ENCODE measurements at regions not wholly inside any gene's neighbourhood (a gene's known extent, or its start where the extent isn't known, plus 50 kb on each side); places are given as distances from the start of the nearest gene placed in this dataset.

DNA sequence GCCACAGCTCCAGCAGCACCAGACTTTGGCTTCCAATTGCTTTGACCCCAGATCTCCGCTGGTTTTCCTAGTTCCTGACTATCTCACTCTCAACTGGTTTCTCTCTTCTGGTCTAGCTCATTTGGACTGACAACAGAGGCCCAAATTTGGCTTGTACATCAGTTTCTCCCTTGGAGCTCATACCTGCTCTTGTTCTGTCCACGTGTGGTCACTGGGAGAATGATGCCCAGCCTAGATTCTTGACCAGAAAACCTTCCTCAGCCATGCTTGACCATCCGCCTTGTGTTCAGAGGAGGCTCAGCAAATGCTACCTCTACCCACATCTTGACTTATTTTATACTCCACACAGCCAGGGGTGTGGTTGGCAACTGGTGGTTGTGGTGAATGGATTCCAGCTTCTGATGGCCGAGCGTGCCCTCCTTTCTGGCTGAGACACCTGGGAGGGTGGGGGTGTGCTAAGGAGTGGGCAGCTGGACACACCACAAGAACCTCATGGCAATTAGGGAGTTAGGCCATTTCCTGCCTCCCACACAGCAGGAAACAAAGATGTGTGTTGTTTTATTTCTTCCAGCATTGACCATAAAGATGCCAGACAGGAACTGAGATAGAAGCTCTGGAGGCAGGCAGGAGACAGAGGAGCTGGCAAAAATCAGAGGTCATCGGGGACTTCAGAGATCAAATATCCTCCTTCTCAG, 93.8 kb upstream of the FAM20A start:
- no peaks in the 10 kb centered on the region for H3K4me1 ChIP-seq
- no peak overlapping the region for H3K27ac ChIP-seq
- TF ChIP-seq, protein P1, sequence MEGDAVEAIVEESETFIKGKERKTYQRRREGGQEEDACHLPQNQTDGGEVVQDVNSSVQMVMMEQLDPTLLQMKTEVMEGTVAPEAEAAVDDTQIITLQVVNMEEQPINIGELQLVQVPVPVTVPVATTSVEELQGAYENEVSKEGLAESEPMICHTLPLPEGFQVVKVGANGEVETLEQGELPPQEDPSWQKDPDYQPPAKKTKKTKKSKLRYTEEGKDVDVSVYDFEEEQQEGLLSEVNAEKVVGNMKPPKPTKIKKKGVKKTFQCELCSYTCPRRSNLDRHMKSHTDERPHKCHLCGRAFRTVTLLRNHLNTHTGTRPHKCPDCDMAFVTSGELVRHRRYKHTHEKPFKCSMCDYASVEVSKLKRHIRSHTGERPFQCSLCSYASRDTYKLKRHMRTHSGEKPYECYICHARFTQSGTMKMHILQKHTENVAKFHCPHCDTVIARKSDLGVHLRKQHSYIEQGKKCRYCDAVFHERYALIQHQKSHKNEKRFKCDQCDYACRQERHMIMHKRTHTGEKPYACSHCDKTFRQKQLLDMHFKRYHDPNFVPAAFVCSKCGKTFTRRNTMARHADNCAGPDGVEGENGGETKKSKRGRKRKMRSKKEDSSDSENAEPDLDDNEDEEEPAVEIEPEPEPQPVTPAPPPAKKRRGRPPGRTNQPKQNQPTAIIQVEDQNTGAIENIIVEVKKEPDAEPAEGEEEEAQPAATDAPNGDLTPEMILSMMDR (IDR thresholded peaks at IDR 0.05) = no peak
- H3K27me3 ChIP-seq = no peaks in the 10 kb centered on the region
- no peak overlapping the region for H3K4me3 ChIP-seq
- no peak for DNase-seq (ENCODE audit: low spot score)
- no peaks in the 10 kb centered on the region for H3K36me3 ChIP-seq
- H3K9me3 ChIP-seq = no peaks in the 10 kb centered on the region

DNA sequence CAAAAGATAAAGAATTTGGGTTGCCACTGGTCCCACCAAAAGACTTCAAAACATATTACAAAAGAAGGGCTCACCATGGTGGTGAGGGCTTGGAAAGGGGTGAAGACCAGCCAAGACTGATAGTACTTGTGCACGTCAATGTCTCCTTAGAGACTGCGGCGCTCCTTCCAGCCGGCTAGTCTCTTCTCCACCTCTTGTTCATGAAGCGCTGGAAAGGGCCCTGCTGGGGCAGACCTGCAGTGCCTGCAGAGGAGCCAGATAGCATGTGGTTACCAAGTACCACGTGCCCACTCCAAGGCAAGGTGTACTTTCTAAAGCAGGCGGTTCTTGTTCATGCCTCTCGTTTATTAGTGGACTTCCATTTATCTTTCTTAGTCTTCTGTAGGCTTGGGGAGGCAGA, 92.7 kb upstream of the FAM20A start:
- no peak overlapping the region for H3K27ac ChIP-seq
- H3K4me3 ChIP-seq = no peak overlapping the region
- H3K9me3 ChIP-seq = no peaks in the 10 kb centered on the region
- H3K4me1 ChIP-seq = no peaks in the 10 kb centered on the region
- H3K36me3 ChIP-seq = no peaks in the 10 kb centered on the region
- TF ChIP-seq, protein P1 (IDR thresholded peaks at IDR 0.05) = no peak
- DNase-seq (ENCODE audit: low spot score) = no peak
- no peaks in the 10 kb centered on the region for H3K27me3 ChIP-seq

DNA sequence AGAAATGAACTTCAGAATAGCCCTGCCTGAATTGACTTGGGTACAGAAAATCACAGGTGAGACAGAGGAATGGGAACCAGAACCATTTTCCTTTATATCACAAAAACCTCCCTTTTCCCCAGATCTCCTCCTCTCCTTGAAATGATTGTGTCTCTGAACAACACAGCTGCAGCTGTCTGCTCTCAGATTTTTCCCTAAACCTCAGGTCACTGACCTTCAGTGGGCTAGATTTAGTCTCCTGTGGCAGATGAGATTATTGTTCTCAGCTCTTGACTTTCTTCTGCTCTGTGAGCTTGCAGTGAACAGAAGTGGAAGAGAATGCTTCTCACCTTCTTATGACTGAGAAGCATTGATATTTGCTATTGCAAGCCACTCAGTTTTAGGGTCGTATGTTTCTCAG, 92.3 kb upstream of the FAM20A start:
- no peak overlapping the region for H3K4me3 ChIP-seq
- H3K27ac ChIP-seq = no peak overlapping the region
- no peaks in the 10 kb centered on the region for H3K36me3 ChIP-seq
- H3K9me3 ChIP-seq = no peaks in the 10 kb centered on the region
- no peak for DNase-seq (ENCODE audit: low spot score)
- no peaks in the 10 kb centered on the region for H3K4me1 ChIP-seq
- no peaks in the 10 kb centered on the region for H3K27me3 ChIP-seq
- TF ChIP-seq, protein P1 (IDR thresholded peaks at IDR 0.05) = no peak

DNA sequence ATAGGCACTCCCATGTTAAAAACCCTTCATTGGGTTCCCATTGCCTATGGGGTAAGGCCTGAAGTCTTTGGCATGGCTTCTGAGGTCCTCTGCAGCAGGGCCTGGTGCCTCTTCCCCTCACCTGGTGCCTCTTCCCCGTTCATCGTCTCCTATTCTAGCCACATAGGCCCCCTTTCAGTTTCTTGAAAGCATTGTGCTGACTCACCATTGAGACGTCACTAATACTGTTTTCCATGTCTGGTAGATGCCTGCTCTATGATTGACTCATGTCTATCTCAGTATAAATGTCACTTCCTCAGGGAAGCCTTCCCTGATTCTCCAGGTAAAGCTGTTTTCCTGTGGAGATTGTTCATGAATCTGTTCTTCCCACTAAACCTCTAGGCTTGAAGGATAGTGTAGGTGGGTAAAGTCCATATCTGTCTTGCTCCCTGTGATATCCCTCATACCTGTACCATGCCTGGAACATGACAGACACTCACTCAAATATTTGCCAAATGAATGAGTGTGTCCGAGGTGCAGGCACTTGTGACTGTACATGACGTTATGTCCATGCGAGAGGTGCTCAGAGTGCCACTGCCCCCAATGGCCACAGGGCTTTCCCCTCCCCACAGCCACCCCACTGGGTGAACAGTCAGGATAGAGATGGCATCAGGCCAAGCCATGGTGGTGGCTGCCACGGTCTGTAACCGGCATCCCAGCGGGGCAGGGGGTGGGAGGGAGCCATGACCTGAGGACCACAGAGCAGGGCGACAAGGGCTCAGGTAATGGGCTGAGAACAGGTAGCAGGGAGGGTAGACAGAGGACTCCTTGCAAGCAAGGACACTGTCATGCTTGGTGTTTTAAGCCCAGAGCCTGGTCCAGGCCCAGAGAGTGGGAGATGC, 85.2 kb upstream of the FAM20A start:
- no peak for DNase-seq (ENCODE audit: low spot score)
- Histone ChIP-seq H3K4me3 (no peak overlapping the region), H3K36me3 (no peaks in the 10 kb centered on the region), H3K4me1 (no peaks in the 10 kb centered on the region), H3K27me3 (no peaks in the 10 kb centered on the region), H3K27ac (no peak overlapping the region), H3K9me3 (no peaks in the 10 kb centered on the region)
- TF ChIP-seq, protein P1 (IDR thresholded peaks at IDR 0.05) = no peak

DNA sequence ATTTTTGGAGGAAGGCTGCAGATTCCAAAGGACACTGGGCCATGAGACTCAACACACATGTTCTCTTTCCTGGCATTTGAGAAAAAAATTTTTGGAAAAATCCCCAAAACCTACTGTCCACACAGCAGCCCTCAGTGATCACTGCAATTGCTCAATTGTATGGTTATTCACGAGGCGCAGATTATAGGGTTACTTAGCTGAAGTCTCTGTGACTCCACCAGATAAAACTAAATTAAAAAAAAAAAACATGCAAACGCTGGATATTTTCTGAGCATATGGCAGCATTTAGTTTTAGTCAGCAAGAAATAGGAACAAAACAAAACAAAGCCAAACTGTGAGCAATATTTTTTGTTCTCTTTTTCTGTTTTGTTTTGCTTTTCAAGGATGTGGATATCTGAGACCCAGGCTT, 83.8 kb upstream of the FAM20A start:
- no peak overlapping the region for H3K4me3 ChIP-seq
- DNase-seq (ENCODE audit: low spot score) = no peak

More for the DNA sequence above, 83.8 kb upstream of the FAM20A start:
- no peaks in the 10 kb centered on the region for H3K27me3 ChIP-seq
- H3K9me3 ChIP-seq = no peaks in the 10 kb centered on the region
- no peaks in the 10 kb centered on the region for H3K4me1 ChIP-seq
- TF ChIP-seq, protein P1 (IDR thresholded peaks at IDR 0.05) = no peak
- no peaks in the 10 kb centered on the region for H3K36me3 ChIP-seq
- H3K27ac ChIP-seq = peak overlapping the region in 1 of 2 donors; percentile 29

Data from right atrium auricular region (tissue), 2 donors.